Chondrocyte (in vitro differentiated cells): ENCODE measurements at regions not wholly inside any gene's neighbourhood (a gene's known extent, or its start where the extent isn't known, plus 50 kb on each side); places are given as distances from the start of the nearest gene placed in this dataset.

ENCODE experiments used
- DNase-seq: peaks from one replicate; pipeline ENCODE4 v3.0.0; 2021; ENCODE audit warnings: mixed read lengths, low spot score
- H3K27ac Mint-ChIP-seq: one replicate; pipeline ENCODE4 v1.8.0; 2021; ENCODE audit warnings: mild to moderate bottlenecking, moderate library complexity, mixed read lengths; ENCODE audit not compliant: unreplicated experiment
- H3K27me3 Mint-ChIP-seq: 2 replicates; pipeline ENCODE4 v1.8.0; 2021; ENCODE audit warnings: low read depth, mixed read lengths
- H3K36me3 Mint-ChIP-seq: 2 replicates; pipeline ENCODE4 v1.8.0; 2021; ENCODE audit warnings: low read depth, mixed read lengths
- H3K4me1 Mint-ChIP-seq: 2 replicates; pipeline ENCODE4 v1.8.0; 2021; ENCODE audit warnings: low read depth, mild to moderate bottlenecking, mixed read lengths
- H3K4me3 Mint-ChIP-seq: one replicate; pipeline ENCODE4 v1.8.0; 2021; ENCODE audit warnings: mild to moderate bottlenecking, moderate library complexity, mixed read lengths; ENCODE audit not compliant: unreplicated experiment
- H3K9me3 Mint-ChIP-seq: 2 replicates; pipeline ENCODE4 v1.8.0; 2021; ENCODE audit warnings: low read depth, mixed read lengths
- TF ChIP-seq, protein P1 (sequence below): fragments of 200-600 bp; sonication (generic); IDR thresholded peaks from 2 replicates; pipeline ENCODE4 v1.5.0; 2021; ENCODE audit warnings: antibody characterized with exemption, mild to moderate bottlenecking, moderate library complexity

DNA sequence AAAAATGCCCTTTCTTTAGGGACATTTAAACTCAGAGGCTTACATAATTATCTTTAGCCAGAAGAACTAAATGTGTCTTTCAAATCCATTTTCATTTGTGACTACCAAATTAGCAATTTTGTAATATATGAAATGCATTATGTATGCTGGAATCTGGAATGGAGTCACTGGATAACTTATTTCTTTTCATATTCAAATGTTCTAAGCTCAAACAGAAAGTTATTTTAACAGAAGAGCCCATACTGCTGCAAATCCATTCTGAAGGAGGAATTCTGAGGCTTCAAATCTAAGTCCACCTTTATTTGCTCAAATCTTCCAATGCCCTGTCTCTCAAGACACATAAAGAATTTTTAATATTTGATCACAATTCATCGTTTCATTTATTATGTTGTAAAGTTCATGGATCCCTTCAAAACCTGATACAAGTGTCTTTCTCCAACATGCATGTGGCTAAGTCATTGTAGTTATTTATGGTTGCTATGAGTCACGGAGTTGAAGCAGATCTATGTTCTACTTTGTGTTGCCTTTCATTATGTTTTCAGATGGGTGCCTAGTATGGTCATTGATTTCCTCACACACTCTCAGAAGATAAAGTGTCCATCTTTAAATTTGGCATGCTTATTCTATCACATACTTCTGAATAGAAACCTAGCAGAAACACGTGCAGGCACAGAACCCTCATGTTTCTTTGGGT, 214.8 kb upstream of the GCFC2 start:
- DNase-seq: no peak
- H3K4me1 Mint-ChIP-seq: no peaks in the 10 kb centered on the region
- peaks cover 14% of the 10 kb centered on the region for H3K27me3 Mint-ChIP-seq
- no peaks in the 10 kb centered on the region for H3K9me3 Mint-ChIP-seq
- H3K27ac Mint-ChIP-seq: no peak overlapping the region
- TF ChIP-seq, protein P1, sequence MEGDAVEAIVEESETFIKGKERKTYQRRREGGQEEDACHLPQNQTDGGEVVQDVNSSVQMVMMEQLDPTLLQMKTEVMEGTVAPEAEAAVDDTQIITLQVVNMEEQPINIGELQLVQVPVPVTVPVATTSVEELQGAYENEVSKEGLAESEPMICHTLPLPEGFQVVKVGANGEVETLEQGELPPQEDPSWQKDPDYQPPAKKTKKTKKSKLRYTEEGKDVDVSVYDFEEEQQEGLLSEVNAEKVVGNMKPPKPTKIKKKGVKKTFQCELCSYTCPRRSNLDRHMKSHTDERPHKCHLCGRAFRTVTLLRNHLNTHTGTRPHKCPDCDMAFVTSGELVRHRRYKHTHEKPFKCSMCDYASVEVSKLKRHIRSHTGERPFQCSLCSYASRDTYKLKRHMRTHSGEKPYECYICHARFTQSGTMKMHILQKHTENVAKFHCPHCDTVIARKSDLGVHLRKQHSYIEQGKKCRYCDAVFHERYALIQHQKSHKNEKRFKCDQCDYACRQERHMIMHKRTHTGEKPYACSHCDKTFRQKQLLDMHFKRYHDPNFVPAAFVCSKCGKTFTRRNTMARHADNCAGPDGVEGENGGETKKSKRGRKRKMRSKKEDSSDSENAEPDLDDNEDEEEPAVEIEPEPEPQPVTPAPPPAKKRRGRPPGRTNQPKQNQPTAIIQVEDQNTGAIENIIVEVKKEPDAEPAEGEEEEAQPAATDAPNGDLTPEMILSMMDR: no peak
- H3K4me3 Mint-ChIP-seq: no peak overlapping the region
- no peaks in the 10 kb centered on the region for H3K36me3 Mint-ChIP-seq

DNA sequence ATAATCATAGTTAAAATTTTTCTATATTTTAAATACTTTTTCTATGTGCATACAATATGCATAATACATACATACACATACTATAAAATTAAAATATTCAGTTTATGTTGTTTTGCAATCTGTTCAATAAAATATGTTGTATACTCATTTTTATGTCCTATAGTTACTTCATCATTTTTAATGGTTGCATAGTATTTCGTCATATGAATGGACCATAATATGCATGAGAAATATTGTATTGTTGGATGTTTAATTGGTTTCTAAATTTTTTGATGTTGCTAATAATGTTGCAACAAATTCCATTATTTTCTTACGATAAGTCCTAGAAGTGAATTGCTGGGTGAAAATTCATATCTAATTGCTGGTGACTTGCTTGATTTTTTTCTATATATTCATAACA, 211.5 kb upstream of the GCFC2 start:
- no peaks in the 10 kb centered on the region for H3K9me3 Mint-ChIP-seq
- no peak for DNase-seq
- no peak overlapping the region for H3K4me3 Mint-ChIP-seq
- H3K27ac Mint-ChIP-seq: no peak overlapping the region
- H3K27me3 Mint-ChIP-seq: peaks cover 28% of the 10 kb centered on the region
- TF ChIP-seq, protein P1: no peak
- H3K4me1 Mint-ChIP-seq: no peaks in the 10 kb centered on the region
- no peaks in the 10 kb centered on the region for H3K36me3 Mint-ChIP-seq

DNA sequence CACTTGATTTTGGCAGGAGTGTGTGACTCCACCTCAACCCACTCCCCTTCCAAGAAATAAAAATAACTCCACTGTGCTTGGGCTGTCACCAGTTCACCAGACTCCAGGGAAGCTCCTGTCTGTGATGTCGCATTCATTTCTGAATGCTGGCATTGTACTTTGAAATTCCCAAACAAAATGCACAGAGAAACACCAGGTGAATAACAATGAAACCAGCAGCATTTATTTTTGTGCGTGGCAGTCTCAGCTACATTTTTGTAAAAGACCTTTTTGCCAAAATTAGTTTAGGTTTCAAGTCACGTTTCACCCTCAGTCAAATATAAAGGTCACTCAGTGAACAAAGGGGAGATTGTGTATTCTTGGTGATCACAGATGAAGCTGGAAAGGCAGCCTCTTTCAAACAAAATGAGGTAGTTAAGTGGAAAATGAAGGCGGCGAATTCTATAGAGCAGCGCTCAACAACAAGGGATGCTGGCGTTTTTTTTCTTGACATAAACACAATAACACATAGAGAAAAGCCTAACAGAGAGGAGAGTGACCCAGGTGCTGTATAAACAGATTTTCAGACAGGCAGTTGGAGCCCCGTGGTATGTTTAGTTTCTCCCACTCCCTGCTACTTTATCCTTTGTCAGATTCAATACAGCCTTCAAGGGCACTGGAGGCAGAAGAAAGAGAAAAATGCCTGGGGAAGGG, 210.3 kb upstream of the GCFC2 start:
- DNase-seq: no peak
- Mint-ChIP-seq H3K9me3 (no peaks in the 10 kb centered on the region), H3K4me3 (no peak overlapping the region), H3K36me3 (no peaks in the 10 kb centered on the region), H3K27ac (no peak overlapping the region), H3K4me1 (no peaks in the 10 kb centered on the region), H3K27me3 (peaks cover 28% of the 10 kb centered on the region)
- TF ChIP-seq, protein P1: no peak

DNA sequence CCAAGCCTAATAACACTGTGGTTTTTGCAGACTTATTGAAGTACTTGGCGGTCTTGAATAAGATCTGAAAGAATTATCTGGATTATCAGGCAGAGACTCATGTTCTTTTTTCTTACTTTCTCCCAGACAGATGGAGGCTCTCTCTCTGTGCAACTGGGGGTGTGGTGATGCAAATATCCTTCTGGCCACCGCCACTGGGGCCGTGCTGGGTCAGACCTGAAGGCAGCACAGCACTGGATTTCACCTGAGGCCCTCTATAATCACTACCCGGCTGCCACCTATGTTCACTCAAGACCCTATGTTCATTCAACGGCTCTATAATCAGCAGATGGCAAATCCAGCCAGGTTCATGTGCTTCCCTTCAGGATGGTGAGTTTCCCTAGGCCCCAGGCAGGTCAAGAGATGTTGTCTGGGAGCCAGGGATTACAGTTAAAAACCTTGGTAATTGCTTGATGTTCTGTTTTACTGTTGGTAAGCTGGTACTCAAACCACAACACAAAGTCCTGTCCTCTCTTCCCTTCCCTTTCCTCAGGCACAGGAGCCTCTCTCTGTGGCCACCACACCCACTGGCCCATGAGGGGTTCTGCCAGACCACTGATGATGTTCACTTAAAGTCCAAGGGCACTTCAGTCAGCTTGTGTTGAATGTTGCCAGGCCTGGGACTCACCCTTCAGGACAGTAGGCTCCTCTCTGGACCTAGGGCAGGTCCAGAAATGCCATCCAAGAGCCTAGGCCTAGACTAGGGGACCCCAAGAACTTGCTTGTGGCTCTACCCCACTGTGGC, 205.3 kb upstream of the GCFC2 start:
- no peak for DNase-seq
- no peaks in the 10 kb centered on the region for H3K4me1 Mint-ChIP-seq
- H3K36me3 Mint-ChIP-seq: no peaks in the 10 kb centered on the region
- peaks cover 24% of the 10 kb centered on the region for H3K27me3 Mint-ChIP-seq
- no peak overlapping the region for H3K4me3 Mint-ChIP-seq
- no peak overlapping the region for H3K27ac Mint-ChIP-seq
- TF ChIP-seq, protein P1: no peak
- peaks cover 5% of the 10 kb centered on the region for H3K9me3 Mint-ChIP-seq

DNA sequence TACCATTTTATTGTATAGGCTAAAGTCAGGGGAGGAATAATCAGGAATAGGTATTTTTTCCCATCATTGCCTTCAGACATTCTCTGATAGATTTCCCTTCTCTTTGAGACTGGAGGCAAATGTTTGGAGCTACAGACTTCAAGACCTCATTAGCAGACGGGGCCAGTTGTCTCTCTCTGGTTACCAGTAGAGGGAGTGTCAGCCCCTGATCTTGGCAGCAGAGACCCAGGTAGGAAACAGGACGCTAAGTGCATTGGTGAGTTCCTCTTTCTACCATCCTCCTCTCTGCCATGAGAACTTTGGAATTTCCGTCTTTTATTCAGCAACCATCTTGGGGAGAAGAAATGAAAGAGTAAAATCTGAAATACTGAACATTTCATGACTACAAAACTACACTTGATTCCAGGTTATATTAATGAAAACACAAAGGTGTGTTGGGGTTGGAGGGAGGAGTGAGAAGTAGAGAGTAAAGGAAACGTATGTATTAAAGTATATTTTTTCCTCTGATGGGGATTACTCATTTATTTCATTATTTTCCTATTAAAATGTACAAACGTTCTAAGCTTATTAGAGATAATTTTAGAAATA, 186.2 kb upstream of the GCFC2 start:
- Mint-ChIP-seq H3K4me3 (no peak overlapping the region), H3K4me1 (no peaks in the 10 kb centered on the region), H3K9me3 (no peaks in the 10 kb centered on the region), H3K27ac (no peak overlapping the region), H3K36me3 (no peaks in the 10 kb centered on the region), H3K27me3 (peaks cover 19% of the 10 kb centered on the region)
- TF ChIP-seq, protein P1: peak; percentile 64
- DNase-seq: no peak
